ENCODE measurements at regions not wholly inside any gene's neighbourhood (a gene's known extent, or its start where the extent isn't known, plus 50 kb on each side); places are given as distances from the start of the nearest gene placed in this dataset.

DNA sequence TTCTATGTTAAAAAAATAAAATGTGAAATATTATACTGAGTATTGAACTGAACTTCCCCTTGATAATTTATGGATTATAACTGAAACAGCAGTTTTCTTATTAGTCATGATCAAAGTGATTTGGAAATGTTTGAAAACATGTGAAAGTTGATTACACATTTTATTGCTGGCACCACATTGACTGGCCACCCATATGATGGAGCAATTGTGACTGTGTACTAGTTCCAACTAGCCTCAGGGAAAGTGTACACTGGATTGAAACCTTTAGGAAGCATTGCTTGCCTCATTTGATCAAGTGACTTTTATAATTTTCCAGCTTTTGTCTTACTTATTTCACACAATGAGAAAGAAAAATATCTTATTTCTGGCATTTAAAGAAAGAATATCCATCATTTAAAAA, 128.0 kb upstream of the ADGRL2 start:
- Mint-ChIP-seq H3K4me1 (ENCODE audit: low read depth, unreplicated experiment) (no peaks in the 10 kb centered on the region), H3K27ac (ENCODE audit: unreplicated experiment) (no peak overlapping the region), H3K27me3 (ENCODE audit: insufficient read depth, unreplicated experiment) (no peaks in the 10 kb centered on the region), H3K36me3 (ENCODE audit: insufficient read depth, unreplicated experiment) (no peaks in the 10 kb centered on the region), H3K4me3 (ENCODE audit: unreplicated experiment) (no peak overlapping the region), H3K9me3 (ENCODE audit: unreplicated experiment) (no peaks in the 10 kb centered on the region)
- Histone ChIP-seq H3K27me3 (replicated peaks; ENCODE audit: control insufficient read depth, insufficient read depth, low read length) (no peaks in the 10 kb centered on the region), H3K4me1 (no peaks in the 10 kb centered on the region), H3K4me3 (ENCODE audit: low read depth, low read length) (no peak overlapping the region), H3K9me3 (no peaks in the 10 kb centered on the region), H3K36me3 (ENCODE audit: control insufficient read depth, insufficient read depth, low read length) (no peaks in the 10 kb centered on the region)
- intact Hi-C loops (cut with micrococcal nuclease; ENCODE audit: unreplicated experiment): no loop called here
- BruUV-seq (replicated peaks): no TSS peak
- DNase-seq: no peak
- CTCF ChIA-PET: no interaction called here
- TF ChIP-seq, protein P1, sequence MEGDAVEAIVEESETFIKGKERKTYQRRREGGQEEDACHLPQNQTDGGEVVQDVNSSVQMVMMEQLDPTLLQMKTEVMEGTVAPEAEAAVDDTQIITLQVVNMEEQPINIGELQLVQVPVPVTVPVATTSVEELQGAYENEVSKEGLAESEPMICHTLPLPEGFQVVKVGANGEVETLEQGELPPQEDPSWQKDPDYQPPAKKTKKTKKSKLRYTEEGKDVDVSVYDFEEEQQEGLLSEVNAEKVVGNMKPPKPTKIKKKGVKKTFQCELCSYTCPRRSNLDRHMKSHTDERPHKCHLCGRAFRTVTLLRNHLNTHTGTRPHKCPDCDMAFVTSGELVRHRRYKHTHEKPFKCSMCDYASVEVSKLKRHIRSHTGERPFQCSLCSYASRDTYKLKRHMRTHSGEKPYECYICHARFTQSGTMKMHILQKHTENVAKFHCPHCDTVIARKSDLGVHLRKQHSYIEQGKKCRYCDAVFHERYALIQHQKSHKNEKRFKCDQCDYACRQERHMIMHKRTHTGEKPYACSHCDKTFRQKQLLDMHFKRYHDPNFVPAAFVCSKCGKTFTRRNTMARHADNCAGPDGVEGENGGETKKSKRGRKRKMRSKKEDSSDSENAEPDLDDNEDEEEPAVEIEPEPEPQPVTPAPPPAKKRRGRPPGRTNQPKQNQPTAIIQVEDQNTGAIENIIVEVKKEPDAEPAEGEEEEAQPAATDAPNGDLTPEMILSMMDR (IDR thresholded peaks at IDR 0.05; ENCODE audit: insufficient read depth in 1 of 2, low read depth in 1 of 2, low read length in 1 of 2, severe bottlenecking in 1 of 2, unreplicated experiment in 1 of 2): no peak
- POLR2A ChIA-PET: no interaction called here

DNA sequence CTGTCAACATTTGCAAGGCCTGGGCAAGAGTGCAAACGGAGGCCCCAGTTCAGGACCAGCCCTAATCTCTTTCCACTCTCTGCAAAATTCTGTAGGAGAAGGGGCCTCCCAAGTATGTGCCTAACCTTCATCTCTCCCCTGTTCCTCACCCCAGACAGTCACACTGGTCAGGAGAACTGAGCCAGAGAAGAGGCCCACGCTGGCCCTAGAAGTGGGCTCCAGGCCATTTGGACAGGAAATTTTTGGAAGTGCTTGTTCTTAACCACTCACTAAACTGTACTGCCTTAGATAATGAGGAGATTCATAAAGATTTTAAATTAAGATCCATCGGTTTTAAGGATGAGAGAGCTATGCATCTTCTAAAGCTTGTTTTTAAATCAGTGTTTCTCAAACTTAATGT, 129.7 kb upstream of the ADGRL2 start:
- CTCF ChIA-PET: no interaction called here
- no peak overlapping the region for H3K4me3 Mint-ChIP-seq (ENCODE audit: unreplicated experiment)
- no peaks in the 10 kb centered on the region for H3K36me3 Mint-ChIP-seq (ENCODE audit: insufficient read depth, unreplicated experiment)

GRCh38 chr1:81670286-81670685, 130.4 kb upstream of the ADGRL2 start:
- Mint-ChIP-seq H3K9me3 (ENCODE audit: unreplicated experiment) (no peaks in the 10 kb centered on the region), H3K27me3 (ENCODE audit: insufficient read depth, unreplicated experiment) (no peaks in the 10 kb centered on the region), H3K4me1 (ENCODE audit: low read depth, unreplicated experiment) (no peaks in the 10 kb centered on the region), H3K4me3 (ENCODE audit: unreplicated experiment) (no peak overlapping the region), H3K36me3 (ENCODE audit: insufficient read depth, unreplicated experiment) (no peaks in the 10 kb centered on the region), H3K27ac (ENCODE audit: unreplicated experiment) (no peak overlapping the region)
- TF ChIP-seq, protein P1 (IDR thresholded peaks at IDR 0.05; ENCODE audit: insufficient read depth in 1 of 2, low read depth in 1 of 2, low read length in 1 of 2, severe bottlenecking in 1 of 2, unreplicated experiment in 1 of 2): no peak
- Histone ChIP-seq H3K4me1 (no peaks in the 10 kb centered on the region), H3K27me3 (replicated peaks; ENCODE audit: control insufficient read depth, insufficient read depth, low read length) (no peaks in the 10 kb centered on the region), H3K36me3 (ENCODE audit: control insufficient read depth, insufficient read depth, low read length) (no peaks in the 10 kb centered on the region), H3K4me3 (ENCODE audit: low read depth, low read length) (no peak overlapping the region), H3K9me3 (no peaks in the 10 kb centered on the region)
- ChIA-PET POLR2A (no interaction called here), CTCF (no interaction called here)
- no TSS peak for BruUV-seq (replicated peaks)
- no peak for DNase-seq
- intact Hi-C loops (cut with micrococcal nuclease; ENCODE audit: unreplicated experiment): no loop called here

More for the DNA sequence above, 129.7 kb upstream of the ADGRL2 start:
- no peaks in the 10 kb centered on the region for H3K9me3 Mint-ChIP-seq (ENCODE audit: unreplicated experiment)
- no peak for DNase-seq
- H3K27me3 Mint-ChIP-seq (ENCODE audit: insufficient read depth, unreplicated experiment): no peaks in the 10 kb centered on the region
- BruUV-seq (replicated peaks): no TSS peak
- POLR2A ChIA-PET: no interaction called here
- H3K27ac Mint-ChIP-seq (ENCODE audit: unreplicated experiment): no peak overlapping the region
- intact Hi-C loops (cut with micrococcal nuclease; ENCODE audit: unreplicated experiment): no loop called here
- TF ChIP-seq, protein P1 (IDR thresholded peaks at IDR 0.05; ENCODE audit: insufficient read depth in 1 of 2, low read depth in 1 of 2, low read length in 1 of 2, severe bottlenecking in 1 of 2, unreplicated experiment in 1 of 2): no peak
- no peaks in the 10 kb centered on the region for H3K36me3 ChIP-seq (ENCODE audit: control insufficient read depth, insufficient read depth, low read length)
- no peaks in the 10 kb centered on the region for H3K4me1 Mint-ChIP-seq (ENCODE audit: low read depth, unreplicated experiment)
- no peaks in the 10 kb centered on the region for H3K9me3 ChIP-seq
- H3K4me1 ChIP-seq: no peaks in the 10 kb centered on the region
- no peaks in the 10 kb centered on the region for H3K27me3 ChIP-seq (replicated peaks; ENCODE audit: control insufficient read depth, insufficient read depth, low read length)
- H3K4me3 ChIP-seq (ENCODE audit: low read depth, low read length): no peak overlapping the region

All from Caco-2 (cell line).